ENCODE measurements at regions not wholly inside any gene's neighbourhood (a gene's known extent, or its start where the extent isn't known, plus 50 kb on each side); places are given as distances from the start of the nearest gene placed in this dataset.
A peak's percentile ranks its signal among the peaks of the same experiment; 100 is the strongest.

- WGBS (ENCODE audit: insufficient coverage, low coverage, low lambda C conversion rate, missing lambda C conversion rate), result 72% methylated on average over 5 of the region's 9 CpGs
- Histone ChIP-seq H3K27ac (no peak overlapping the region), H3K36me3 (no peaks in the 10 kb centered on the region), H3K27me3 (no peaks in the 10 kb centered on the region), H3K9me3 (no peaks in the 10 kb centered on the region), H3K4me3 (no peak overlapping the region), H3K4me1 (no peaks in the 10 kb centered on the region)
- DNase-seq (no peak), ATAC-seq (no peak)
- intact Hi-C loops (cut with DNase I), result no loop called here
- TF ChIP-seq POLR2A (IDR thresholded peaks at IDR 0.05), result no peak
- TF ChIP-seq, protein P1, sequence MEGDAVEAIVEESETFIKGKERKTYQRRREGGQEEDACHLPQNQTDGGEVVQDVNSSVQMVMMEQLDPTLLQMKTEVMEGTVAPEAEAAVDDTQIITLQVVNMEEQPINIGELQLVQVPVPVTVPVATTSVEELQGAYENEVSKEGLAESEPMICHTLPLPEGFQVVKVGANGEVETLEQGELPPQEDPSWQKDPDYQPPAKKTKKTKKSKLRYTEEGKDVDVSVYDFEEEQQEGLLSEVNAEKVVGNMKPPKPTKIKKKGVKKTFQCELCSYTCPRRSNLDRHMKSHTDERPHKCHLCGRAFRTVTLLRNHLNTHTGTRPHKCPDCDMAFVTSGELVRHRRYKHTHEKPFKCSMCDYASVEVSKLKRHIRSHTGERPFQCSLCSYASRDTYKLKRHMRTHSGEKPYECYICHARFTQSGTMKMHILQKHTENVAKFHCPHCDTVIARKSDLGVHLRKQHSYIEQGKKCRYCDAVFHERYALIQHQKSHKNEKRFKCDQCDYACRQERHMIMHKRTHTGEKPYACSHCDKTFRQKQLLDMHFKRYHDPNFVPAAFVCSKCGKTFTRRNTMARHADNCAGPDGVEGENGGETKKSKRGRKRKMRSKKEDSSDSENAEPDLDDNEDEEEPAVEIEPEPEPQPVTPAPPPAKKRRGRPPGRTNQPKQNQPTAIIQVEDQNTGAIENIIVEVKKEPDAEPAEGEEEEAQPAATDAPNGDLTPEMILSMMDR (IDR thresholded peaks at IDR 0.05), result no peak
Measured at GRCh38 chr7:56491636-56492425, 375.6 kb upstream of the NUPR2 start.

DNA sequence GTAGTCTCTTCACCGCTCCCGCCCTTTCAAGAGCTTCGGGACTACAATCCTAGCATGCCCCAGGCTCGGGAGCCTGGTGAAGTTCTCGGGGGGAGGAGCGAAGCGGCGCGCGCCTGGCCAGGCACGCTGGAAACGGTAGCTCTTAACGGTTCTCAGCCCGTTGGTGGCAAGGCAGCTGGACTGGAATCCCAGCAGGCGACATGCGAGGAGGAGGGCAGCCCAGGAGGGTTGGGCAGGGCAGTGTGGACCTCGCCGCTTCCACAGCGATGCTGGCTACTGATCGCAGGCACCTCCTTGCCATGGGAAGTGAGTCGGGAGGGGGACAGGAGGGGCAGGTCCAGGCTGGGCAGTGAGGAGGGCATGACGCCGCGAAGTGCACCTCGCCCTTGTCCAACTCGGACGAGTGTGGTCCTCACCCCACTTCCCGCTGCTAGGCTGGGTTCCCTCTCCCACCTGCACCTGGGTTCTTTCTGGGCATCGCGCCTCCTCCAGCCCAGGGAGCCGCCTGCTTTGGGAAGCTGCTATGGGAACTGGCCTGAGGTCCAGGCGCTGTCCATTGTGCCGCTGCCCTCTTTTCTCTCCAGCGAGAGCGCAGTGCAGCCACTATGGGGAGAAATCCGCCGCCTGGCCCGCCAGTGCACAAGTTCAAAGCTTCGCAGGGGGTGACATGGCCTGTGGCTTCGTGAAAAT lies 367.8 kb upstream of the NUPR2 start:
- ATAC-seq (peak in 1 of 4 donors; percentile 34), DNase-seq (no peak)
- TF ChIP-seq, protein P1 (IDR thresholded peaks at IDR 0.05), result no peak
- no peak for TF ChIP-seq POLR2A (IDR thresholded peaks at IDR 0.05)
- intact Hi-C loops (cut with DNase I), result no loop called here
- 66% methylated on average over 20 of the region's 40 CpGs for WGBS (ENCODE audit: insufficient coverage, low coverage, low lambda C conversion rate, missing lambda C conversion rate)
- H3K4me3 ChIP-seq, result no peak overlapping the region
- no peaks in the 10 kb centered on the region for H3K27me3 ChIP-seq
- no peak overlapping the region for H3K27ac ChIP-seq
- H3K9me3 ChIP-seq, result peaks cover 0 to 3% (median 0%) of the 10 kb centered on the region in 4 donors
- H3K4me1 ChIP-seq, result no peaks in the 10 kb centered on the region
- H3K36me3 ChIP-seq, result no peaks in the 10 kb centered on the region

- Histone ChIP-seq H3K27me3 (no peaks in the 10 kb centered on the region), H3K4me3 (no peak overlapping the region), H3K27ac (no peak overlapping the region), H3K4me1 (no peaks in the 10 kb centered on the region), H3K9me3 (peaks cover 0 to 3% (median 0%) of the 10 kb centered on the region in 4 donors), H3K36me3 (no peaks in the 10 kb centered on the region)
- intact Hi-C loops (cut with DNase I), result no loop called here
- 51% methylated on average over 13 of the region's 22 CpGs for WGBS (ENCODE audit: insufficient coverage, low coverage, low lambda C conversion rate, missing lambda C conversion rate)
- no peak for DNase-seq
- no peak for ATAC-seq
- TF ChIP-seq, protein P1 (IDR thresholded peaks at IDR 0.05), result no peak
- no peak for TF ChIP-seq POLR2A (IDR thresholded peaks at IDR 0.05)
Measured at GRCh38 chr7:56483153-56483552, 366.9 kb upstream of the NUPR2 start.

- Histone ChIP-seq H3K9me3 (peaks cover 0 to 3% (median 0%) of the 10 kb centered on the region in 4 donors), H3K36me3 (no peaks in the 10 kb centered on the region), H3K27me3 (no peaks in the 10 kb centered on the region), H3K4me3 (no peak overlapping the region), H3K4me1 (no peaks in the 10 kb centered on the region), H3K27ac (no peak overlapping the region)
- WGBS (ENCODE audit: insufficient coverage, low coverage, low lambda C conversion rate, missing lambda C conversion rate), result no CpG with 5 or more reads among the region's 3 CpGs
- DNase-seq, result no peak
- ATAC-seq, result no peak
- intact Hi-C loops (cut with DNase I), result loop anchor here in 1 of 2 donors (10.0 kb wide), 1 partner anchor 55 kb away; no protein-coding TSS in a partner anchor
- TF ChIP-seq, protein P1 (IDR thresholded peaks at IDR 0.05), result no peak
- TF ChIP-seq POLR2A (IDR thresholded peaks at IDR 0.05), result no peak
Measured at GRCh38 chr7:56479748-56480147, 363.5 kb upstream of the NUPR2 start.

All from right lobe of liver (tissue), 6 donors.